ENCODE measurements at regions not wholly inside any gene's neighbourhood (a gene's known extent, or its start where the extent isn't known, plus 50 kb on each side); places are given as distances from the start of the nearest gene placed in this dataset.

DNA sequence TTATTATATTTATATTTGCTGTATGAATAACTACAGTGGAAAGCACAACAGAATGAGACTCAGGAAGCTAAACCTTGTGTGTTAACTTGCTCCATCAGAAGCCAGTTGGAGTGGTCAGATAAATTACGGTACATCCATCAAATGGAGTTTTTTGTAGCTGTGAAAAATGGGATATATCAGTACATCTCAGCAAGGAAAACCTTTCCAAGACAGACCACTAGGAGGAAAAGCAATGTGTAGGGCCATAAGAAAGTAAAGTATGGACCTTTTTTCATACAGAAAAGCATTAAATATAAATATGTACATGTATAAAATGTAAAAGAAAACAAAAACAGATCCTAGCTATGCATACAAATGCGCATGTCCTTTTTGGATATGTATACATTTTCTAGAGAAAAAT is 403.8 kb upstream of the CDH11 start:
- TF ChIP-seq, protein P1, sequence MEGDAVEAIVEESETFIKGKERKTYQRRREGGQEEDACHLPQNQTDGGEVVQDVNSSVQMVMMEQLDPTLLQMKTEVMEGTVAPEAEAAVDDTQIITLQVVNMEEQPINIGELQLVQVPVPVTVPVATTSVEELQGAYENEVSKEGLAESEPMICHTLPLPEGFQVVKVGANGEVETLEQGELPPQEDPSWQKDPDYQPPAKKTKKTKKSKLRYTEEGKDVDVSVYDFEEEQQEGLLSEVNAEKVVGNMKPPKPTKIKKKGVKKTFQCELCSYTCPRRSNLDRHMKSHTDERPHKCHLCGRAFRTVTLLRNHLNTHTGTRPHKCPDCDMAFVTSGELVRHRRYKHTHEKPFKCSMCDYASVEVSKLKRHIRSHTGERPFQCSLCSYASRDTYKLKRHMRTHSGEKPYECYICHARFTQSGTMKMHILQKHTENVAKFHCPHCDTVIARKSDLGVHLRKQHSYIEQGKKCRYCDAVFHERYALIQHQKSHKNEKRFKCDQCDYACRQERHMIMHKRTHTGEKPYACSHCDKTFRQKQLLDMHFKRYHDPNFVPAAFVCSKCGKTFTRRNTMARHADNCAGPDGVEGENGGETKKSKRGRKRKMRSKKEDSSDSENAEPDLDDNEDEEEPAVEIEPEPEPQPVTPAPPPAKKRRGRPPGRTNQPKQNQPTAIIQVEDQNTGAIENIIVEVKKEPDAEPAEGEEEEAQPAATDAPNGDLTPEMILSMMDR (IDR thresholded peaks at IDR 0.05), result no peak
- TF ChIP-seq POLR2AphosphoS5 (IDR thresholded peaks at IDR 0.05) (no peak), POLR2A (IDR thresholded peaks at IDR 0.05) (no peak)
